NCI-H1694 treated with DMSO at 0.1 percent for 48 hours (cell line): ENCODE measurements at regions not wholly inside any gene's neighbourhood (a gene's known extent, or its start where the extent isn't known, plus 50 kb on each side); places are given as distances from the start of the nearest gene placed in this dataset.

Experiments used
- DNase-seq: peaks from one replicate; lab custom pipeline; 2025; lab: John Stamatoyannopoulos, UW

DNA sequence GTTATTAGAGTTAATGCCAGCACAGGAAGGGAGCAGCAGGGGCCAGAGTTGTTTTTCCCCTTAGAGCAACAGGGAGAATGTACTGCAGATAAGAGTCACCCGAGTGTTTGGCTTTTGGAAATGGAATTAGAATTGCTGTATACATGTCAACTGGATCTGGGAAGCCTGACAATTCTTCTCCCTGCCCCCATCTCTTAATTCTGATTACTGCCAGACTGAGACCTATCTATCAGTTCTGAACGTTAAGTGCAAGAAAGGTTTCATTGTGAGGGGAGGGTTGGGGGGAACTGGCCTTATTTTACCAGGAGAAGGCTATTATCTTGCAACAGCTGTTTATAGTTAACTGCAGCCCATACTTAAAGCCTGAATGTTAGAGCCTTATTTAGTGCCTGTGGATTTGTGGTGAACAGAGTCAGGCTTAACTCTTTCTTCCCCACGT, 424.5 kb upstream of the CDH11 start:
- DNase-seq = no peak

DNA sequence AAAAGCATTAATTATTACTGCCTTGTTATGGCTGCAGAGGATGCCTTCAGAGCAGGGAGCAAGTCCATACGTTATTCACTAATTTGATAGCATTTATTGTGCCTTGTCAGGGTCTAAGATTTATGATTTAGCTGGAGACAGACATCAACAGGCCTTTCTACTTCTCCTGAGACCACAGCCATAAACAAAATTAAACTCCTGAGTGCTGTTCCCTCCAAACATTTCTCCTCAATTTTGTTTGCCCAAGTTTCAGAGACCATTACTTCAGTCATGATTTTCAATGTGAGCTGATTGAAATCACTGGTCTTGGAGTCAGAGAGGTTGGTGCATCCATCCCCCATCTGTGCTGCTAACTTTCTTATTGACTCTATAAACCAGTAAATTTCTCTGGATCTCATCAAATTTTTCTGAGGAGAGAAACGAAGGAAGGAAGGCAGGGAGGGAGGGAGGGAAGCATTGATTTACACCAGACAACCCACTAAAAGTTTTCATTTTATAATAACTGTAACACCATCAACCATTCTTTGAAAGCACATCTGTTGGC, 423.6 kb upstream of the CDH11 start:
- DNase-seq = no peak

DNA sequence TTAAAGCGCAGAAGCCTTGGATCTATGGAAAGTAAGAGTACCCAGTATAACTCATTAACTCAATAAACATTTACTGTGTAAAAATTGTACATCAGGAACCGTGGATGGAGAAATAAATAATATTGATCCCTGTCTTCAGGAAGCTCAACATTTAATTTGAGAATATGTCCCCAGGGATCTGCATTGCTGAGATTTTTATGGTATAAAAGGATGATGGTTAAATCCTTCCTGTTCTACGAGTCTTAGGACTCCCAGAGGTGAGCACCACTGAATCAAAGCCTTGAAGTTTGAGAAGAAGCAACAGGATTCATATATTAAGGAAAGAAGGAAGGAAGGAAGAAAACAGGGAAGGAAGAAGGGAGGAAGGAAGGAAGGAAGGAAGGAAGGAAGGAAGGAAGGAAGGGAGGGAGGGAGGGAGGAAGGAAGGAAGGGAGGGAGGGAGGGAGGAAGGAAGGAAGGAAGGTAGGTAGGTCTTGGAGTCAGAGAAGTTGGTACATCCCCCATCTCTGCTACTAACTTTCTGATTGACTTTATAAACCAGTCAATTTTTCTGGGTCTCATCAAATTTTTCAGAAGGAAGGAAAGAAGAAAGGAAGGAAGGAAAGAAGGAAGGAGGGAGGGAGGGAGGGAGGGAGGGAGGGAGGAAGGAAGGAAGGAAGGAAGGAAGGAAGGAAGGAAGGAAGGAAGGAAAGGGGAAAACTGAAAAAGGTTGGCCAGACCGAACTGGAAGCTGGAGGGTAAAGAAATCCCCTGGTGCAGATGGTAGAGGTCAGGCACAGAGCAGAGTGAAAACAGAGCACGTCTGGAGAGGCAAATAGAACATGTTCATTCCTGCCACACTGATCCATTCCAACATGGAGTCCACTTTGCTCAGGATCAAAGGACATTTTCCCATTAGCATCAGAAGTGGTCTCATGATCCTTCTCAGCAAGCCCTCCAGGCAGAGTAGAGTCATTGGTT, 422.2 kb upstream of the CDH11 start:
- DNase-seq = no peak

DNA sequence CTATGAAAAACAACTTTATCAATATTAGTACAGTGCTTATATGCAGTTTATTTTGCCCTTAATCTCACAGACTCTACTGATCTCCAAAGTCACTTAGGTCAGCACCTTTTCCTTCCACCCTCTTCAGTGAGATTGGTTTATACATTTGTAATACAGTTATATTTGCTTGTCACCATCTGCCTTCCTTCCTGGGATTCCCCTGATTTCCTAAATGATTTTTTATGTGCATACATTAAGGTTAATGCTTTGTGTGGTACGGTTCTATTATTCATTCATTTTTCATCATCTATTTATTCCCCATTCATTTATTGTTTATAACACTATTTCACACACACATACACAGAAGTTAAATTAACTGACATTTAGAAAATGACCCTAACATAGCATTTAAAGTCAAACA, 419.8 kb upstream of the CDH11 start:
- no peak for DNase-seq

DNA sequence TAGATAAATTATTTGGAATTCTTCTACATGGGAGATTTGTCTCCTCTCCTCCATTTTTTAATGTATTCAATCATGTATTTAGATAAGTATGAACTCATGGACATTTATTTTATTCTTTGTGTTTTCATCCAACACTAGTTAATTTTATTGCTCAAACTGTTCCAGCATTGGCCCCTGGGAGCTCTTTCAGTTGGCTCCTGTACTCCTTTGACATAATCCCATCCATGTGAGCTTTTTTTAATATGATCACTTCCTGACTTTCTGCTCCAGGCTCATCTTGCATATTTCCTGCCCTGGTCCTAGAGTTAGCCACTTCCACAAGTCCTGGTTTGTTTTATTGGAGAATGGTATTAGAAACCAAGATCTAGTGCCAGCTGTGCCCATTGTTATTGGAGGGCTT, 419.0 kb upstream of the CDH11 start:
- no peak for DNase-seq

DNA sequence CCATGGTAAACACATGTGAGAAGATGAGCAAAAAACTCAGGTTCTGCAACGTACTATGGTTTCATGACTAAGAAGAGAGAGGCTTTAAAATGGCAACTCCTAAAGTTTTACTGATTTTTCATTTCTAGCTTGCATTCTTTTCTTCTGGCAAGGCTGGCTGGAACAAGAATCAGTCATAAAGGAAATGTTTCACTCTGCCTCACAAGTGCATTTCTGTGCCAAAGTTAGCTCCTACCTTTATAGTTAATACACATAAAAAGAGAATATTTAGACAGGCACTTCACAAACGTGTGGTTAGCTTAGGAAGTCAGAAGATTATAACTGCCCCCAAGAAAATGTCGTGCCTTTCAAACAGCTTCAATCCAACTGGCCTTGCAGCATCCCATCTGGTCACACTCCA, 417.1 kb upstream of the CDH11 start:
- no peak for DNase-seq

DNA sequence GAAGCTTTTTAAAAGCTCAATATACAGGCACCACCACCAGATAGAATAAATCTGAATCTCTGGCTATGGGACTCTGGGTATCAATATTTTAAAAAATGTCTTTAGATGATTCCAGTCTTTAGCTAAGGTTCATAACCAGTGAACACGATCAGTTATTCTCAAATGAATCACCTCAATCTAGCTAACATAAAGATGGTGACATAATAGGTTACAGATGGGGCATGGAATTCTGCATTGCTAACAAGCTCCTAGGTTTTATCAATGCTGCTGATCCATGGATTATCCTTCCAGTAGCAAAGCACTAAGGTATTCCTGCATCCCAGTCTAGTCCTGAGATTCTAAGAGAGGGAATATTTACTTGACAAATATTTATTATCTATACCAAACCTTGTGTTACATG, 415.5 kb upstream of the CDH11 start:
- DNase-seq = no peak

DNA sequence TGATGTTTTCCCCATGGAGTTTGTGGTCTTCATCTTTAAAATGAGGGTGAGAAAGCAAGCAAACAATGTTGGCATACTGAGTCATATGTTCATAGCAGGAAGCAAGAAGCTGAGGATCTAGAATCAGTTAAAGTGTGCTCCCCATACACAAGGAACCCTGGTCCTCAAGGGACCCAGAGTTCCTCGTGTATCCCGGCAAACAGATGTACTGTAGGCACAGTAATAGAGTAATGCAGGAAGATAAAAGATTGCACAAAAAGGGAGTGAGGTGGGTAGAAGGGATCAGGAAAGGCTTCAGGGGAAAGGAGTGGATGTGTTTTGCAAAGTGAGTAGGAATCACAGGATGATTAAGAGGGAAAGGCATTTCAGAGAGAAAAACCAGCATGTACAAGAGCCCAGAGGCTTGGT, 412.3 kb upstream of the CDH11 start:
- no peak for DNase-seq

DNA sequence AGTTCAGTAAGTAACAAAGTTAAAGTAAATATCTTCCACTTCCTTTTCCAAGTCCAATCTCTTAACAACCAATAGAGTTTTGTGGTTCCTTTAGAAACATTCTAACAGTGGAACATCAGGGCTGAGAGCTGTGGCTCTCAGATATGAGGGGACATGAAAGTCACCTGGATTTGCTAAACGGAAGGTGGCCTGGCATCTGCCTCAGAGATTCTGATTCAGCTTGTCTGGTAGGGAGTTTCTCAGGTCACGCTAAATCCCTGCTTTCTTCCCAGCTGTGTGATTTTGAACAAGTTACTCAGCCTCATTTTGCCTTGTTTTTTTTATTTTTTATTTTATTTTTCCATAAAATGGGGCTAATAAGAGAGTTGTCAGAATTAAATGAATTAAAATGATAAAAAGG, 411.0 kb upstream of the CDH11 start:
- DNase-seq = no peak

DNA sequence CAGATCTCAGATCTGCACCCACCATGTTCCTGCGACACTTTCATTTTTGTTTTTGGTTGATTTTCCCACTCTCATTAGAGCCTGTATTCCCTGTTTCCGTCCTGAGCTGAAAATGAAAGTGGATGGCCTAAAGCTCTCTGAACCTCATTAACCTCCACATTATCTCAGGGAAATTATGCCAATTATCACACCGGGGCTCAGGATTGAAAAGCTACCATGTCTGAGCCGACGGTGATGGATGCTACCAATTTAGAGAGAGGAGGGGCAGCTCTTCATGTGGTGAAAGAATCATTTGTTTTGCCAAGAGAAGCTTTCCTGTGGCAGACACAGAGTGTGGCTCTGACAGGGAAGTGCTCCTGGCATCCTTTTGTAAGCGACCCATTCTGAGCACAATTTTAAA, 410.4 kb upstream of the CDH11 start:
- no peak for DNase-seq

DNA sequence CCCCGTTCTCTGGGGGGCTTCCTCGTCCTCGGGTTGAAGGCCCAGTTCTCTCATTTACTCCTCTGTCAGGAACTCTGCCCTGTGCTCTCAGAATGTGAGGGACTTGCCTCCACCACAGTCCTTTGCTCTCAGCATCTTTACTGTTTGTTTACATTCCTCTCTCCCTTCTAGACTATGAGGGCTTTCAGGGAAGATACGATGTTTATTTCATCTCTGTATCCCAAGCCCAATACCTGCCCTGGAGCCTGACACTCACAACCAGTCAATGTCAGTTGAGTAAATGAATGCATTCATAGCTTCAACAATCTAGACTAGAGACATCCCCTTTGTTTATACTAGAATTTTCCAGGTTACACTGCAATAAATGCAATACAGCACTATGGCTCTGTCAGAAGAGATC, 409.6 kb upstream of the CDH11 start:
- DNase-seq = no peak

DNA sequence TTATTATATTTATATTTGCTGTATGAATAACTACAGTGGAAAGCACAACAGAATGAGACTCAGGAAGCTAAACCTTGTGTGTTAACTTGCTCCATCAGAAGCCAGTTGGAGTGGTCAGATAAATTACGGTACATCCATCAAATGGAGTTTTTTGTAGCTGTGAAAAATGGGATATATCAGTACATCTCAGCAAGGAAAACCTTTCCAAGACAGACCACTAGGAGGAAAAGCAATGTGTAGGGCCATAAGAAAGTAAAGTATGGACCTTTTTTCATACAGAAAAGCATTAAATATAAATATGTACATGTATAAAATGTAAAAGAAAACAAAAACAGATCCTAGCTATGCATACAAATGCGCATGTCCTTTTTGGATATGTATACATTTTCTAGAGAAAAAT, 403.8 kb upstream of the CDH11 start:
- no peak for DNase-seq

DNA sequence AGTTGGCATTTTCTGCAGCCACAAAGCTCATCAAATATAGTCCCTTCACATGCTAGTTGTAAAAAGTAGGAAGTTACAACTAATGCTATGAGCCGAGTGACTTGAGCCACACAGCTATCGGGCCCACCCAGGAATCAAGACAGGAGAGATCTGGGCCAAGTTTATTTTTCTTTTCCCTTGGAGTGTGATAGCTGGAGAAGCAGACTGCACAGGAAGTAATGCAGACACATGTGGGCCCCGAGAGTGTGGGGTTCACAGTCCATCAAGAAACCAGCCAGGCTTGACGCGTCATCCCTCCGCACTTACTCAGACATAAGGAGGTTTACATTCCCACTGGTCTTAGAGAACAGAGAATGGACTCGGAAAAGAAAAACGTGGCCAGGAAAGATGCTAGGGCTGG, 403.1 kb upstream of the CDH11 start:
- DNase-seq = no peak

DNA sequence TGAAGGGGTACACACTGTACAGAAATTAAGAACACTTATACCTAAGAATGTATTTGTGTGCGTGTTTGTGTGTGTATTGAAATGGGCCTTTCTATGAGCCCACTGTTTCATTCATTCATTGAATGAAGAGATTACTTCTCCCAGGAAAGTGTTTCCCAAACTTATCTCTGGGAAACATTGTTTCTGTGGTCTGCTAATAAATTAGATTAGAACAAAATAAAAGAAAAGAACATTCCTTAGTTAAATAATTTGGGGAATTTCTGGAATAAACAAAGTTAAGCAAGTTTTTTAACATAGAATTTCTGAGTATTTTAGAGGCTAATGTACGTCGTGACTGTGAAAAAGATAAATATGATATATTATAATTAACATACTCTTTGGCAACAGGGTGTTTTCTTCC, 402.4 kb upstream of the CDH11 start:
- no peak for DNase-seq

DNA sequence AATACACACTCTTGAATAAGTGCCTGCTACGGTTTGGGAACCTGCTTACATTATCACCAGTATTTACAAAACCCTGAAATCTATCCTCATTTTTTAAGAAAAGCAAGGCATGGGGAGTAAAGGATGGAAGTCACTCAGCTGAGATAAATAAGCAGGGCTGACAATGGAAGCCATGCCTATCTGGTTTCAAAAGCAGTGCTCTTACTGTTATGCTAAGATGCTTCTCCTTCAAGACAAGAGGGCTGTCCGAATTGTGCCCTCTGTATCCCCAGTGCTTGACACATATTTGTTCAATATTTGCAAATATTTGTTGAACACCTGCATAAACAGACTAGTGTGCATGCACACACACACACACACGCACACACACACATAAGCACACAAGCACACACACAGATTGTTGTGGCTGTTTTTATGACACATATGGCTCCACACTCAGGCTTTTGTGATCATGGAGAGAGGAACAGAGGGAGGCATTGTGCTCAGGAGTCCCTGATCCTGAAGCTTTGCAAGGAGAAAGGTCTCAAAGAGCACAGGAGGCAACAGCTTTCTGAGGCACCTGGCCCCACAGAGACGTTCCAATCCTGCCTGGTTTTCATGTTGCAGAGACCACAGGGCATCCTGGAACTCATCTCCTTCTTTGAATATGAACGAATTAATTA, 401.6 kb upstream of the CDH11 start:
- DNase-seq = no peak

DNA sequence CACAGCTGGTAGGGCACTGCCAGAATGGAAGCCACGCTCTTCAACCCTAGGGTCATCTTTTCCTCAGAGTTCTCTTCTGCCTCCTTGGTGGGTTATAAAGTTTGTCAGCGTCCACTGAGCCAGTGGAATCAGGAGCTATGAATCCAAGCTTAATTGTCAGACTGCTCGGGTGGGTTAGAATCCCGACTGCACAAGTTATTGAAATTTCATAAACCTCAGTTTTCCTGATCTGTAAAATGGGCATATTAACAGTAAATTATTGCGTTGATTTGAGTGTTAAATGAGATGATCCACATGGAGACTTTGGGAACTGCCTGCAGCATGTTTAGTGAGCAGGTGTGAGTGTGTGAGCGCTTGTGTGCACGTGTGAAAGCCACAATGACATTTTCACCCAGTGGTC, 400.5 kb upstream of the CDH11 start:
- DNase-seq = no peak

DNA sequence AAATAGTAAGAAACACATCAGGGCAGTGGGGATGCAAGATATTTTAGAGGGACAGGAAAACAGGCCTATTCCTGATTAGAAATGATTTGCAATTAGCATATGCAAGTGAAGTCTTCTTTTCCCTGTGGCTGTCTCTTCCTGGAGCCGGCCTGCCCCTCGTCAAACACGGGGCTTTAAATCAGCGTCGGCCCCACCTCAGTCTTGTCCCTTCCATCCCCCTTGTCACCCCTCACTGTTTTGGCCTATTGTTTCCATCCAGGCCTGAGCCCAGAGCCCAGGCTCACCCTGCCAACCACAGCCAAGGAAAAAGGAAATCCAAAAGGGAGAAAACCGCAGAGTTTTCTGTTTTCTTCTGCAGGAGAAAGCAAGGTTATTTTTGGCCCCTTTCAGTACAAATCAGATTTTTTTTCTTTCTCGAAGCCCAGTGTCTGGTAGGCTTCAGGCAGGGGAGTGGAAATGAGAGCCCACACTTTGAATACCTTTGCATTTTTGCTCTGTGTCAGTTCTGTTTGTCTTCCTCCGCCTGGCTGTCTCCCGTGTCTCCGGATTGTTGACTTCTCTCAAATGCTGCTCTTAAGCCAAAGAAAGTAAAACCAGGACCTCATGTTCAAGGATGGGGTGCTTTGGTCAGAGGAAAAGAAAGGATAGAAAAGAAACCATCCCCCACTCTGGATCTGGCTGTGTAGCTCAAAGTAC, 399.9 kb upstream of the CDH11 start:
- no peak for DNase-seq

DNA sequence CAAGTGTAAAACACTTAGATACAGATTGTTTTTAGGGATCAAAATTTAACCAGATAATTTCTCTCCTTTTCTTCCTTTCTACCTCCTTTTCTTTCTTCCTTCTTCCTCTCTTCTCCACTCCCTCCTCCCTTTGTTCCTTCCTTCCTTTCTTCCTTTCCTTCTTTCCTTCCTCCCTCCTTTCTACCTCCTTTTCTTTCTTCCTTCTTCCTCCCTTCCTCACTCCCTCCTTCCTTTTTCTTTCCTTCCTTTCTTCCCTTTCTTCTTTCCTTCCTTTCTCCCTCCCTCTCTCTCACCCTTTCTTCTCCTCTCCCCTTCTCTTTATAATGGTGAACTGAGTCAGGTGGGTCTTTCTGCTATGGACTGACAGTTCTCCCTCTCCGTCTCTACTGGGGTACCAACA, 397.5 kb upstream of the CDH11 start:
- DNase-seq = no peak

DNA sequence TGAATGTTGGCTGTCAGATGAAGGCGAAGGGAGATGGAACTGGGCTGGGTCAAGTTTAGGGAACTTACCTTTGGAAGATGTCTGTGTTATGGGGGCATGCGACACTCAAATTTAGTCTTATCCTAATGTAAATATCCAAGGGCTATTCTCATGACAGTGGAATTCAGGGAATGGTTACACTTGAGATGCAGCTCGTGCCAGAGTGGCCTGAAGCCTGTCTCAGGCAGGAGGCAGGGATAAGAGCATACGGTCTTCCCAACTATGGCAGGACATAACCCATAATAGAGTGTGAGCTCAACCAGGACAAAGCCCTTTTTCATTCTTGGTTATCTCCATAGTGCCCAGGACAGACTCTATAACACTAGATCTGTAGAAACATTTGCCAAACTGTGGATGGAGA, 393.3 kb upstream of the CDH11 start:
- DNase-seq = no peak

DNA sequence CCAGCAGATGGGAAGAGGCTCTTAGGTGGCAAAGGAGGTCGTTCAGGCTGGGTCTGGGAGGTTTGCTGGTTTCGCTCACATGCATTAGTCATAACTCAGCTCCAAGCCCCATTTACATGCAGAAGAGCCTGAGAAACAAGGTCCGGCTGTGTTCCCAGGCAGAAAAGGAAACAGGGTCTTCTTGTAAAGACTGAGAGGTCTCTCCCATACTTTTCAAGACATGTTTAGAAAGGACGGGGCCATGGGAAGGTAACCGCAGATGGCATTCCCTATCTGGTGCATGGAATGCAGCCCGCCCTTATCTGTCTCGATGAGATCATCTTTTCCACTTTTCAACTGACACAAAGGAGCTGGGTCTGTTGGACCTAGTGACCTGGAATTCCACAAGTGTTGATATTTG, 389.0 kb upstream of the CDH11 start:
- DNase-seq = no peak

DNA sequence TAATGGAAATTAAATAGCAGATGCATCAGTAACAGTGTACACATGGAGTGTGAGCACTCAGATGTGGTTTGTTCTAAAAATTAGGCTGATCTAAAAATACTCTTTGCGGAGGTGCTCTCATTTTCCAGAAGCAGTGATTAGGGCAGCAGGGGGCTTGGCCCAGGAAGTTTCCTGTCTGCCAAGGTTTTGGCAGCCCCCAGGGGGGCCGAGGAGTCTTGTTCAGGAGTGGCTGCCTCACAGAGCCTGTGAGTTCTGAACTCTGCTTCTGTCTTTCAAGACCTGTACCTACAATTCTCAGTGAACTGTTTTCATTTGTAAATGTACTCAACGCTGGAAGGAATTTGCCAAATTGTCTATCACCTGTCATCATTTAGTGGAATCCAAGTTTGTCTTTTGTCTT, 388.4 kb upstream of the CDH11 start:
- DNase-seq = no peak

DNA sequence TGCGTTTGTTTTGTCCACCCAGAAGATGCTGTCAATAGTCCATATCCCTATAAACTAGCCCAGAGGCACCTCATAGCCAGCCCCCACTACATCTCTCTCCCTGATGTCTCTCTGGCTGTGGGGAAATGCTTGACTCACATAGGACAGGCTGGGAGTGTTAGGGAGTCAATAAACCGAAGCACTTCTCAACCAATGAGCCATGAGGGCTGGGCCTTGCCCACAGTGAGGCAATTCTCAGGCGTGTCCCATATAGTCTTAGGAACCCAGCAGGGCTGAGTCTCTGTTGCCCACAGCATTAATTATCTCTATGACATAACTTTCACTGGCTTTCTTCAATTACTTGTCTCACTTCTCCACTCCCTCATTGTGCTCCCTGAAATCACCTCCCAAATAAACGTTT, 387.3 kb upstream of the CDH11 start:
- DNase-seq = no peak

DNA sequence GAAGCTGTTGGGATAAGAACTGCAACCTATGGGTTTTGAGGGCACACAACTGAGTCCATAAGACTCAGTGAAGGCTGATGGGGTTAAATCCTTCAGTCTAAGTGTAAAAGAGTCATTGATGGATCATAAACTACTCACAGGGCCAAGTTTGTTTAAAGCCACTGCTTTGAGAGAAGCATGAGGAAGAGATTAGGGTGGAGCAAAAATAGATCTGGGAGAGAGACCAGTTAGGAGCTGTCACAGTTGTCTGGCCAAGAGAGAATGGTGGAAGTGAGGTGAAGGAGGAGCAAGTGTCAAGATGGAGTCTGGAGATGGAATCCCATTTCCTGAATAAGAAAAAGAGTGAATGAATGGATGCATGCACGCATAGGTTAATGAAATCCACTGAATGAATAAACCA, 379.1 kb upstream of the CDH11 start:
- no peak for DNase-seq
